Activated naive CD8-positive, alpha-beta T cell (primary cell): ENCODE measurements at regions not wholly inside any gene's neighbourhood (a gene's known extent, or its start where the extent isn't known, plus 50 kb on each side); places are given as distances from the start of the nearest gene placed in this dataset.

ENCODE experiments used
- H3K27ac Mint-ChIP-seq: one replicate; pipeline ENCODE4 v1.8.0; 2021; ENCODE audit warnings: mixed read lengths
- H3K27me3 Mint-ChIP-seq: one replicate; pipeline ENCODE4 v1.8.0; 2021; ENCODE audit warnings: mixed read lengths
- H3K36me3 Mint-ChIP-seq: one replicate; pipeline ENCODE4 v1.8.0; 2021; ENCODE audit warnings: mixed read lengths
- H3K4me1 Mint-ChIP-seq: one replicate; pipeline ENCODE4 v1.8.0; 2021; ENCODE audit warnings: low read depth, mixed read lengths
- H3K4me3 Mint-ChIP-seq: one replicate; pipeline ENCODE4 v1.8.0; 2021; ENCODE audit warnings: mild to moderate bottlenecking, mixed read lengths
- H3K9me3 Mint-ChIP-seq: one replicate; pipeline ENCODE4 v1.8.0; 2021; ENCODE audit warnings: low read depth, mixed read lengths

DNA sequence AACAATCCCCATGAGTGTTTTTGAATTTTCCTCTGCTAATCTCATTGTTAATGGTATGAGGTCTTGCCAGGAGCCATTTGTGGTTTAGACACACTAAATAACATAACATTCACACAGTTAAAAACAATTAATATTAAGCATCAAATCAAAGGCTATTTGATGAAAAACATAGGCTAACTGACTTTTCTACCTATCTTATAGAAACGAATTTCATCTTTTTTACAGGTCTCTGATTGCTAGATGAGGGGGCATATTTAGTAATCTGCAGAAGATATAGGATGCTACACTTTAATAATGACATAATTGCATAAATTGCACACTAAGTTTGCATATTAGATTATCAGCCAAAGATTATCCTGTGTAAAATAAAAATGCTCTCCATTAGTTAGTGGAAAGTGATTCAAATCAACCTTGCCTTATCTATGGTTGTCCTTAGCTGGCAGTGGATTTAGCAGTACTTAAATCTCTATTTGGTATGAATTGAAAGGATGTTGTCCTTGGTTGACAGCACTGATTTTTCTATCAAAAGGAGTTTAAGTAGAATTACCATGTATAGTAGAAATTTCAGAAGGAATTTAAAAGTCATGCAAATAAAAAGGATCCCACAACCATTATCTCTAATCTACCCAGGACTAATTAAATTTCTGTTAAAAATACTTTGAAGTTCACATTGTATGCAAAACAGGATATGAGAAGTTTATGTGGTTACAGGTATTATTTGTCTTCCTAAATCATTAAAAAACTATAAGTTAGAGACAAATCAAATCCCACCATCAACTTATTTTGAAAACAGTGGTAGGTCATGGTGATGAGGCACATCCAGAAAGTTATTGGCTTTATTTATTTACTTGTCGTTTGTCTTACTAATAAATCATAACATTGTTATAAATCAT, 50.6 kb upstream of the SPAG16 start:
- Mint-ChIP-seq H3K9me3 (no peaks in the 10 kb centered on the region), H3K4me3 (peak overlapping the region; percentile 49), H3K27me3 (peaks cover 12% of the 10 kb centered on the region), H3K27ac (peak overlapping the region; percentile 77), H3K4me1 (peaks cover 37% of the 10 kb centered on the region), H3K36me3 (no peaks in the 10 kb centered on the region)
